ENCODE measurements at regions not wholly inside any gene's neighbourhood (a gene's known extent, or its start where the extent isn't known, plus 50 kb on each side); places are given as distances from the start of the nearest gene placed in this dataset.

DNA sequence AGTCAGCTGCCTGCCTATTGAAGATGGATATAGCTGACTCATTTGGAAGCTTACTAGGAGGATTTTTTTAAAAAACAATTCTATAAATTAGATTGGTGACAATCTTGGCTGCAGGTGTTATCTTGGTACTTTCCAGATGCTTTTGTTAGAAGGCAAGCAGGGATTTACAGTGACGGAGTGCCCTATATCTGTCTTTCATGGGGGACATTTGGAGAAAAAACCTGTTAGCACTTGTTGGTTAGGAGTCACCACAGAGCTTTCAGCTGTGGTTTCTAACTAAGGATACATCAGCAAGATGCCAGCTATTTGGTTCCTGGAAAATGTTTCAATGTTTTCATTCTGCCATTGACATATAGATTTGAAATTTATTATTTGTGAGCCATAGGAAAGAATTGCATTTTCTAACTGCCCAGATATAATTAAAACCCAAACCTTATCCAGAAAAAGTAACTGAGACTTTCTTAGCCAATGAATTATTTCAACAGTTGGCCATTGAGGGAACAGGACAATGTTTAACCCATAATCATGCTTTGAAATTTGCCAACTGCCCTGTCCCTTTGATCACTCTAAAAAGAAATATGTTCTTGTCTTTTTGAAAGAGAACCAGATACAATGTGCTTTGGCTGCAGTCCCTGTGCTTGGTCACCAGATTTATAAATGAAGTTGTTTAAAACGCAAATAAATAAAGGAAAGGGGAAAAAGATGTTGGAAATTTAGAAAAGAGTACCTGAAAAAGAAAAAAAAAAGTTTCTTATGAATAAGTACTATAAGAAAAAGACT lies 761.0 kb upstream of the CXADR start:
- intact Hi-C loops (cut with micrococcal nuclease), result no loop called here
- Mint-ChIP-seq H3K27ac (no peak overlapping the region), H3K4me3 (no peak overlapping the region), H3K4me1 (ENCODE audit: low read depth) (no peaks in the 10 kb centered on the region), H3K9me3 (peaks cover 3% of the 10 kb centered on the region), H3K36me3 (ENCODE audit: low read depth) (no peaks in the 10 kb centered on the region), H3K27me3 (ENCODE audit: low read depth) (no peaks in the 10 kb centered on the region)
- CTCF ChIA-PET, result interaction anchor here (0.6 to 1.3 kb wide), 3 partner anchors 12 to 465 kb away, joined by 3 to 8 read pairs (median 4); no protein-coding TSS in a partner anchor
- no peak for DNase-seq

DNA sequence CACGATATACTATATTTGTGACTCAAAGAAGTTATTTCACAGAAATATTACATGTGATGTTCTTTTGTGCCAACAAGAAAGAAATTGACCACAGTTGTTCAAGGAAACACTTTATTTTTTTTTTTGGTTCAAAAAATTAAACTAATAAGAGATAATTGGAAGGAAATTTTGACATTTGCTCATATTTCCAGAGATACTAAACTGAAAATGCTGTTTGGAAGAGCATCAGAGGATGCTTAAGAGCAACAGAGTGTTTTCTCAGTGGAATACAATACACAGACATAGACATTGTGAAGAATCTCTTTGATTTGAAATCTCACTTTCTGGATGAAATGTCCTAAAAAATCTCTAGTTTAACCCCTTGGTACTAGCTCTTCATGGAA lies 760.4 kb upstream of the CXADR start:
- CTCF ChIA-PET, result interaction anchor here (1.3 kb wide), 1 partner anchor 12 kb away, joined by 8 read pairs; no protein-coding TSS in a partner anchor
- Mint-ChIP-seq H3K27ac (no peak overlapping the region), H3K36me3 (ENCODE audit: low read depth) (no peaks in the 10 kb centered on the region), H3K4me1 (ENCODE audit: low read depth) (no peaks in the 10 kb centered on the region), H3K4me3 (no peak overlapping the region), H3K27me3 (ENCODE audit: low read depth) (no peaks in the 10 kb centered on the region), H3K9me3 (peaks cover 3% of the 10 kb centered on the region)
- DNase-seq, result no peak
- intact Hi-C loops (cut with micrococcal nuclease), result no loop called here

DNA sequence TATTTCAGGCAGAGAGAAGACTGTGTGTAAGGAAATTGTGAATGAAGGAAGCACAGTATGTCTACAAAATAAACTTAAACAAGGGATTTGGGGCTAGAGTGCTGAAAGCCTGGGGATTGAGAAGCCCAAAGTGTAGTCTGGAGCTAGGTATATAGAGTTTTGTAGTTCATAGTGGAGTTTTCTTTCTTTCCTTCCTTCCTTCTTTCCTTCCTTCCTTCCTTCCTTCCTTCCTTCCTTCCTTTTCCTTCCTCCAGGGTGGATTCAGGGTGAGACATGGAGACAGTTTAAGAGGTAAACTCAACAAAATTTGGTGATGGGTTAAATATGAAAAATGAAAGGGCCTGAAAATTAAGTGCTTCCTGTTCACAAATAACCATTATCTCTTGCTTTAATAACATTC lies 757.8 kb upstream of the CXADR start:
- intact Hi-C loops (cut with micrococcal nuclease), result no loop called here

DNA sequence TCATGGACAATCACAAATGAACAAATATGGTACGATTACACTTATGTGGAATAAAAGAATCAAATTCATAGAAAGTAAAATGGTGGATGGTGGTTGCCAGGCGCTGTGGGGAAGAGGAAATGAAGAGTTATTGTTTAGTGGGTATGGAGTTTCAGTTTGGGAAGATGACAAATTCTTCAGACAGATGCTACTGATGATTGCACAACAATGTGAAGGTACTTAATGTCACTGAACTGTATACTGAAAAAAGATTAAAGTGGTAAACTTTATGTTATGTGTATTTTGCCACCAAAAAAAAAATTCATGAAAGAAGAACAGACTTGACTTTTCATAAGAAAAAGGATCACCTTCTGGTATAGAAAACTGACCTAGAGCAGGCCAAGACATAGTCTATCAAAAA lies 745.6 kb upstream of the CXADR start:
- CTCF ChIA-PET, result no interaction called here
- H3K27me3 Mint-ChIP-seq (ENCODE audit: low read depth), result no peaks in the 10 kb centered on the region
- H3K9me3 Mint-ChIP-seq, result peaks cover 7% of the 10 kb centered on the region
- no peaks in the 10 kb centered on the region for H3K36me3 Mint-ChIP-seq (ENCODE audit: low read depth)
- no peak overlapping the region for H3K4me3 Mint-ChIP-seq
- no peaks in the 10 kb centered on the region for H3K4me1 Mint-ChIP-seq (ENCODE audit: low read depth)
- no peak for DNase-seq
- no peak overlapping the region for H3K27ac Mint-ChIP-seq
- intact Hi-C loops (cut with micrococcal nuclease), result no loop called here

More for the DNA sequence above, 757.8 kb upstream of the CXADR start:
- CTCF ChIA-PET, result no interaction called here
- Mint-ChIP-seq H3K9me3 (peaks cover 3% of the 10 kb centered on the region), H3K4me3 (no peak overlapping the region), H3K36me3 (ENCODE audit: low read depth) (no peaks in the 10 kb centered on the region), H3K27me3 (ENCODE audit: low read depth) (no peaks in the 10 kb centered on the region), H3K4me1 (ENCODE audit: low read depth) (no peaks in the 10 kb centered on the region), H3K27ac (no peak overlapping the region)
- no peak for DNase-seq

DNA sequence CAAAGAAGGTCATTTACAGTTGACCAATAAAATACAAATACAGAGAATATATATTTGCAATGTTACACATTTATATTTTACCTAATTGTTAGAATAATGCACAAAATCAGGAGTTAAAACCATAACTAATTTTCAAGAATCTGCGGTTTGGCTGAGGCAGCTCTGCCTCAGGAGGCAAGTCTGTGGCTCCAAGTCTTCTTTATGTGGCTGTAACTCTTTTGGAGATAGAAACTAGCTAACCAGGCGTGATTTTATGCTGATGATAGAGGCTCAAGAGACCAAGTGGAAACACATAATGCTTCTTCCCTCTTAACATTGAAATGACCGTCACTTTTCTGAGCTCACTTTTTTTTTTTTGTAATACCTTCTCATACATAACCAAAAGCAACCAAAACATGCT lies 744.7 kb upstream of the CXADR start:
- H3K27me3 Mint-ChIP-seq (ENCODE audit: low read depth), result no peaks in the 10 kb centered on the region
- no peak overlapping the region for H3K4me3 Mint-ChIP-seq
- no peaks in the 10 kb centered on the region for H3K4me1 Mint-ChIP-seq (ENCODE audit: low read depth)
- no peak for DNase-seq
- intact Hi-C loops (cut with micrococcal nuclease), result no loop called here
- no peaks in the 10 kb centered on the region for H3K36me3 Mint-ChIP-seq (ENCODE audit: low read depth)
- CTCF ChIA-PET, result no interaction called here
- no peak overlapping the region for H3K27ac Mint-ChIP-seq
- H3K9me3 Mint-ChIP-seq, result peaks cover 7% of the 10 kb centered on the region

DNA sequence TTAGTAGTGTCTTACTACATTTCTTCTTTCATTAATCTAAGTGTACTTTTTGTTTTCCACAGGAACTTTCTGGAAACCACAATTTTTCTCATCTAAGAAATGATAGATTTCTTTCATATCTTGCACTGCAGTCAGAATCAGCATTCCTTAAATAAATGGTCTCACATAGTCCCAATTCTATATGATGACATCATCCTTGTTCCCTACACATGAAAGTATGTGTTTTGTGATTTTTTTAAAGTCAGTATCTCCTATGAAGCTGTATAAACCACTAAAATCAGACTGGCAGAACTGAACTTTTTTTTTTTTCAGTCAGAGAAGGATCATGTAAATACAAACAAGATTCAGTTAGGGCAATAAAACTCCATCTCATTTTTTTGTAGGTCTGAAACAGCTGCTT lies 742.6 kb upstream of the CXADR start:
- no peaks in the 10 kb centered on the region for H3K36me3 Mint-ChIP-seq (ENCODE audit: low read depth)
- H3K27me3 Mint-ChIP-seq (ENCODE audit: low read depth), result no peaks in the 10 kb centered on the region
- no peak overlapping the region for H3K27ac Mint-ChIP-seq
- peaks cover 4% of the 10 kb centered on the region for H3K9me3 Mint-ChIP-seq
- DNase-seq, result no peak
- CTCF ChIA-PET, result no interaction called here
- no peaks in the 10 kb centered on the region for H3K4me1 Mint-ChIP-seq (ENCODE audit: low read depth)
- intact Hi-C loops (cut with micrococcal nuclease), result no loop called here
- H3K4me3 Mint-ChIP-seq, result no peak overlapping the region

DNA sequence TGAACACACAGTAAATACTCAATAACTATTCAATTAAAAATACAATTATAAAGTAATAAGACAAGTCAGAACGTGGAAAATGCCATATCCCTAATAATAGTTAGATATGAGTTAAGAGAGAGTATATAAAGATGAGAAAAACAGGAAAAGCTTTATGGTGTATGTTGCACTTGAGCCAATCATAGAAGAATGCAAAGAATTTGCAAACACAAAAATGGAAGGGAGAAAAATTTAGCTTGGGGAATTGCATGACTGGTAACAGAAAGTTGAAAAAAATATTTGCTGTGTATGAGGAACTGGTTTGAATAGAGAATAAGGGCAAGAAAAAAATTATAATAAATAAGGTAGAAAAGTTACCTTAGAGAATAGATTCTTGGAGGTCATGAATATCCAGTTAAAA lies 739.6 kb upstream of the CXADR start:
- no peak overlapping the region for H3K27ac Mint-ChIP-seq
- intact Hi-C loops (cut with micrococcal nuclease), result no loop called here
- H3K27me3 Mint-ChIP-seq (ENCODE audit: low read depth), result no peaks in the 10 kb centered on the region
- DNase-seq, result no peak
- H3K9me3 Mint-ChIP-seq, result peaks cover 5% of the 10 kb centered on the region
- no peaks in the 10 kb centered on the region for H3K4me1 Mint-ChIP-seq (ENCODE audit: low read depth)
- no peak overlapping the region for H3K4me3 Mint-ChIP-seq
- H3K36me3 Mint-ChIP-seq (ENCODE audit: low read depth), result no peaks in the 10 kb centered on the region
- CTCF ChIA-PET, result interaction anchor here (1.3 kb wide), 1 partner anchor 22 kb away, joined by 4 read pairs; no protein-coding TSS in a partner anchor

DNA sequence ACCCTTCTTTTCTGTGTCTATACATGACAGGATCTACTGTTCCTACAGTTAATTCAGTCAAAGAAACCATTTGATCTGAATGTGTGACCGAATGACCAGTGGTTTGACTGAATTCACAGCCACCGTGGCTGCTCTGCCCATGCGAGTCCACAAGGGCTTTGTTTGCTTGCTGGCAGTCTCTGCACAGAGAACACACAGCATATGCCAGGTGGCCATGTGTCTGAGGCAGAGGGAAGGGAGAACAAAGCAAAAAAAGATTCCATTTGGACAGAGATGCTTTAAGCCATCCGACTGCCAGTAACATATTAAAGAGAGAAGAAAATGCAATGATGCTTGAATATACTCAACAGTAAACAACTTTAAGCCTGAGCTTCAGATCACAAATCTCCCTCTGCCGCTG lies 737.8 kb upstream of the CXADR start:
- H3K36me3 Mint-ChIP-seq (ENCODE audit: low read depth), result no peaks in the 10 kb centered on the region
- CTCF ChIA-PET, result no interaction called here
- no peaks in the 10 kb centered on the region for H3K4me1 Mint-ChIP-seq (ENCODE audit: low read depth)

DNA sequence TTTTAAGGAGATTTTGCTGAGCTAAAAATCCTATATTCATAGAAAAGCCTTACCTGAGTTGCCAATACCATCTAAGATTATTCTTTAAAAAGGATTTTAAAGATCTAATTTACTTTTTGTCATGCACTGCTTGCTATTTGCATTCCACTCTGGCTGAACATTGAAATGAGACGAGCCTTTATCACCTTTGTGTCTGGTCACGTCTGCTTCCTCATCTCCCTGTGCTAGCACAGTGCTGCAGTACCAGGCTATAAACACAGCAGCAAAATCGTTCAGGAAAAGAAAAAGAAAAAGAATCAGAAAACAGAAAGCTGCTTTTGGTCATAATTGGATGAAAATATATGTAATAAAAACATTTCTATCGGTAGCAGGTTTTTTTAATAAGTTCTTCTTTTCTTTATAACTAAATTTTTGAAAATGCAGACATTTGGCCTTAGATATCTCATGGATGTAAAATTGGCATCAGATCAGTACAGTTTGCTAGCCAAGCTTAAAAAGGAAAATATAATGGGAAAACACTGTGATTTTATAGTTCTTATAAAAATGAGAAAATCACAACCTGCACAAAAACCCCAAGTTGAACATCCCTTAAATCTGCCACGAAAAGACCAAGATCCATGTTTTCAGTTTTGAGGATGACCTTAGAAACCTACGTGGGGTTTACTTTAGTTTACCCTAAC lies 735.7 kb upstream of the CXADR start:
- no peaks in the 10 kb centered on the region for H3K27me3 Mint-ChIP-seq (ENCODE audit: low read depth)
- CTCF ChIA-PET, result no interaction called here
- H3K4me3 Mint-ChIP-seq, result no peak overlapping the region
- peaks cover 9% of the 10 kb centered on the region for H3K9me3 Mint-ChIP-seq
- H3K36me3 Mint-ChIP-seq (ENCODE audit: low read depth), result no peaks in the 10 kb centered on the region
- intact Hi-C loops (cut with micrococcal nuclease), result no loop called here
- H3K4me1 Mint-ChIP-seq (ENCODE audit: low read depth), result no peaks in the 10 kb centered on the region
- H3K27ac Mint-ChIP-seq, result no peak overlapping the region
- no peak for DNase-seq

More for the DNA sequence above, 737.8 kb upstream of the CXADR start:
- Mint-ChIP-seq H3K27ac (no peak overlapping the region), H3K27me3 (ENCODE audit: low read depth) (no peaks in the 10 kb centered on the region), H3K4me3 (no peak overlapping the region), H3K9me3 (peaks cover 5% of the 10 kb centered on the region)
- intact Hi-C loops (cut with micrococcal nuclease), result no loop called here
- DNase-seq, result no peak

DNA sequence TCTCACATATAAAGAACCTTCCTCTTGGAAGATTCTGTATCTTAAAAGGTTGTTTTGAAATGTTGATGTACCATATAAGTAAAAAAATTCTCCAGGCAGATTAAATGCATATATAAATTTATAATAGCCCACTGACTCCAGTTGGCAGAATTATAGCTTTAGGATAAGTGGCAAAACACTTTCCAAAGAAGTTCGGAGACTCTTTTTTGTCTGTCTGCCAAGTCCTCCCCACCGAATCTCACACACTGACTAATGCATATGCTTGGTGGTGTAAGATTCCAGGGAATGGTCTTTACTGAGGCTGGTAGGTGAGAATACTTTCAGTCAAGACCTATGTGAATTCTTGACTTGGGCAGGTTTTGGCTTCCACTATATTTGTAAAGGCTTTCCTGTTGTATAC lies 724.3 kb upstream of the CXADR start:
- H3K4me1 Mint-ChIP-seq (ENCODE audit: low read depth), result no peaks in the 10 kb centered on the region
- peaks cover 1% of the 10 kb centered on the region for H3K36me3 Mint-ChIP-seq (ENCODE audit: low read depth)
- H3K9me3 Mint-ChIP-seq, result peaks cover 13% of the 10 kb centered on the region
- DNase-seq, result no peak
- H3K27ac Mint-ChIP-seq, result no peak overlapping the region
- CTCF ChIA-PET, result no interaction called here
- no peak overlapping the region for H3K4me3 Mint-ChIP-seq
- H3K27me3 Mint-ChIP-seq (ENCODE audit: low read depth), result no peaks in the 10 kb centered on the region
- intact Hi-C loops (cut with micrococcal nuclease), result no loop called here

DNA sequence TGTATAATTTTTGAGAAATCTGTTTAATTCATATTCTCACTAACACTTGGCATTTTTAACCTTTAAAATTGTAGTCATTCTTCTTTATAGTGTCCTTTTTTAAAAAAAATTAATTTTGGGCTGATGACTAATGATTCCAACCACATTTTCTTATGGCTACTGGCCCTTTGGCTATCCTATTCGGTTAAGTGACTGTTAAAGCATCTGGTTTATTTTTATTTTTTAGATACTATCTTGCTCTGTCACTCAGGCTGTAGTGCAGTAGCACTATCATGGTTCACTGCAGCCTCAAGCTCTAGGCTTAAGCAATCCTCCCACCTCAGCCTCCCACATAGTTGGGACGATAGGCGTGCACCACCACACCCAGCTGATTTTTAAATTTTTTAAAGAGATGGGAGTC lies 723.2 kb upstream of the CXADR start:
- CTCF ChIA-PET, result no interaction called here
- intact Hi-C loops (cut with micrococcal nuclease), result no loop called here

DNA sequence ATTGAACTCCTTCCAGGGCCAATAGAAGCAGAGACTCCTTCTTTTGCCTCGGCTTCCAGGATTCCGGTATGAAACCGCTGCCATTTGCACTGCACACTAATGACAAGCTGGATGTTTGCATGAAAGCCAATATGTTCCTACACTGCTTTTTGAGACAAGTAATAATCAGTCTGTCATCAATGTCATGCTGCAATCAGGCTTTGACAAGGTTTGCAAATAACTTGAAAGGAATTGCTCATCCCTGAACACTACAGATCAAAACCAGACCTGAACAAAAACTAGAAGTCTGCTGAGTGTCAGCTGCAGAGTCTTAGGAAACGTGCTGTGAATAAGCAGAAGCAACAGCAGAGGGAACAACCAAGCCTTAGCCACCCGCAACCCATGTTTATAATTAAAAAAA lies 720.7 kb upstream of the CXADR start:
- no peak for DNase-seq
- Mint-ChIP-seq H3K4me3 (no peak overlapping the region), H3K9me3 (no peaks in the 10 kb centered on the region), H3K36me3 (ENCODE audit: low read depth) (no peaks in the 10 kb centered on the region), H3K27ac (no peak overlapping the region), H3K27me3 (ENCODE audit: low read depth) (no peaks in the 10 kb centered on the region), H3K4me1 (ENCODE audit: low read depth) (no peaks in the 10 kb centered on the region)
- CTCF ChIA-PET, result no interaction called here
- intact Hi-C loops (cut with micrococcal nuclease), result no loop called here

More for the DNA sequence above, 723.2 kb upstream of the CXADR start:
- H3K4me3 Mint-ChIP-seq, result no peak overlapping the region
- no peak for DNase-seq
- peaks cover 1% of the 10 kb centered on the region for H3K36me3 Mint-ChIP-seq (ENCODE audit: low read depth)
- H3K27ac Mint-ChIP-seq, result no peak overlapping the region
- H3K27me3 Mint-ChIP-seq (ENCODE audit: low read depth), result no peaks in the 10 kb centered on the region
- H3K4me1 Mint-ChIP-seq (ENCODE audit: low read depth), result no peaks in the 10 kb centered on the region
- H3K9me3 Mint-ChIP-seq, result peaks cover 11% of the 10 kb centered on the region

DNA sequence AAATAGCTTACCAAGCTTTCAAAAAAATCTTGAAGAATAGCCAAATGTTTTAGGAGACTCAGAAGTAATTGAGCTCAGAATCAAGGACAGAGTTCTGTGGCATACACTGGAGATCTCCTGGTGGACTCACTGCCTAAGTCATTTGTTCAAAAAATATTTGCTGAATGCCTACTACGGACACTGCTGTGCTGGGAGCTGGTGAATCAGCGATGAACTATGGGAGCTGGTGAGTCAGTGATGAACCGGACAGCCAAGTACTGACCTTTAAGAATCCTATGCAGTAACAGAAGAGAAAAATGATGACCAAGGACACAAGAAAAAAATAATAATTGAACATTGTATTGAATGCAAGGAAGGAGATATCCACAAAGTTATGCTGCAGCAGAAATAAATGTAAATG lies 717.9 kb upstream of the CXADR start:
- Mint-ChIP-seq H3K9me3 (no peaks in the 10 kb centered on the region), H3K4me3 (no peak overlapping the region), H3K36me3 (ENCODE audit: low read depth) (no peaks in the 10 kb centered on the region), H3K27me3 (ENCODE audit: low read depth) (no peaks in the 10 kb centered on the region), H3K4me1 (ENCODE audit: low read depth) (no peaks in the 10 kb centered on the region), H3K27ac (no peak overlapping the region)
- no peak for DNase-seq
- CTCF ChIA-PET, result interaction anchor here (0.7 kb wide), 1 partner anchor 1733 kb away, joined by 3 read pairs; no protein-coding TSS in a partner anchor
- intact Hi-C loops (cut with micrococcal nuclease), result no loop called here
